ENCODE measurements at regions not wholly inside any gene's neighbourhood (a gene's known extent, or its start where the extent isn't known, plus 50 kb on each side); places are given as distances from the start of the nearest gene placed in this dataset.

GRCh38 chr5:1733369-1733768 is 66.3 kb downstream of the MRPL36 start:
- CTCF ChIA-PET = interaction anchor here (0.6 to 0.7 kb wide), 2 partner anchors 120 to 1604 kb away, joined by 3 to 4 read pairs; no protein-coding TSS in a partner anchor
- H3K4me1 ChIP-seq (ENCODE audit: control insufficient read depth, insufficient read depth, low read length) = no peaks in the 10 kb centered on the region
- H3K9me3 ChIP-seq (ENCODE audit: control insufficient read depth, insufficient read depth, low read depth, low read length) = no peaks in the 10 kb centered on the region
- TF ChIP-seq KLF7 (tag by site-specific recombination; IDR thresholded peaks at IDR 0.05; ENCODE audit: borderline replicate concordance) = no peak
- 0 out of 2 replicates have a peak, but pooled peaks have one; percentile 67 for TF ChIP-seq KLF17 (tag by site-specific recombination; IDR thresholded peaks at IDR 0.05)
- TF ChIP-seq HOXA7 (CRISPR knock-in tag; IDR thresholded peaks at IDR 0.05; ENCODE audit: borderline replicate concordance) = no peak
- peak; percentile 31; the same call in 1 of the 2 replicates for TF ChIP-seq KLF1 (tag by site-specific recombination; IDR thresholded peaks at IDR 0.05)
- TF ChIP-seq ZNF423 (tag by site-specific recombination; IDR thresholded peaks at IDR 0.05) = no peak
- TF ChIP-seq PRDM2 (tag by site-specific recombination; IDR thresholded peaks at IDR 0.05; ENCODE audit: borderline replicate concordance) = no peak
- TF ChIP-seq PRDM10 (tag by site-specific recombination; IDR thresholded peaks at IDR 0.05) = no peak
- no peak for TF ChIP-seq REPIN1 (tag by site-specific recombination; IDR thresholded peaks at IDR 0.05; ENCODE audit: low read depth)
- no peak for TF ChIP-seq BCL11B (tag by site-specific recombination; IDR thresholded peaks at IDR 0.05; ENCODE audit: low read depth)
- no peak for TF ChIP-seq ZNF639 (tag by site-specific recombination; IDR thresholded peaks at IDR 0.05)
- H3K4me3 ChIP-seq (ENCODE audit: low read depth, low read length) = no peak overlapping the region
- POLR2A ChIA-PET = no interaction called here
- no peak overlapping the region for H3K27ac ChIP-seq (ENCODE audit: extremely low read depth, low read depth, low read length)
- H3K36me3 ChIP-seq (ENCODE audit: control insufficient read depth in 2 of 2, insufficient read depth in 1 of 2, low read length in 2 of 2) = no peaks in the 10 kb centered on the region

GRCh38 chr5:1732945-1733344 is 66.7 kb downstream of the MRPL36 start:
- Histone ChIP-seq H3K9me3 (ENCODE audit: control insufficient read depth, insufficient read depth, low read depth, low read length) (no peaks in the 10 kb centered on the region), H3K27ac (ENCODE audit: extremely low read depth, low read depth, low read length) (no peak overlapping the region), H3K4me3 (ENCODE audit: low read depth, low read length) (no peak overlapping the region), H3K4me1 (ENCODE audit: control insufficient read depth, insufficient read depth, low read length) (no peaks in the 10 kb centered on the region), H3K36me3 (ENCODE audit: control insufficient read depth in 2 of 2, insufficient read depth in 1 of 2, low read length in 2 of 2) (no peaks in the 10 kb centered on the region)
- ChIA-PET POLR2A (no interaction called here), CTCF (interaction anchor here (0.6 to 0.7 kb wide), 2 partner anchors 70 to 121 kb away, joined by 3 to 4 read pairs; no protein-coding TSS in a partner anchor)
- TF ChIP-seq ZNF114 (tag by site-specific recombination; IDR thresholded peaks at IDR 0.05) = no peak
- TF ChIP-seq ZNF707 (tag by site-specific recombination; IDR thresholded peaks at IDR 0.05) = no peak
- no peak for TF ChIP-seq ZNF10 (tag by site-specific recombination; IDR thresholded peaks at IDR 0.05)
- no peak for TF ChIP-seq ZNF157 (tag by site-specific recombination; IDR thresholded peaks at IDR 0.05)
- TF ChIP-seq ZNF169 (tag by site-specific recombination; IDR thresholded peaks at IDR 0.05) = no peak
- no peak for TF ChIP-seq MZF1 (tag by site-specific recombination; IDR thresholded peaks at IDR 0.05; ENCODE audit: borderline replicate concordance)
- TF ChIP-seq AEBP2 (tag by site-specific recombination; IDR thresholded peaks at IDR 0.05; ENCODE audit: borderline replicate concordance) = no peak
- TF ChIP-seq ZSCAN18 (tag by site-specific recombination; IDR thresholded peaks at IDR 0.05) = no peak
- TF ChIP-seq ZNF121 (tag by site-specific recombination; IDR thresholded peaks at IDR 0.05) = no peak
- no peak for TF ChIP-seq ZNF24 (tag by site-specific recombination; IDR thresholded peaks at IDR 0.05)

Data from HEK293 (cell line).